ENCODE measurements at regions not wholly inside any gene's neighbourhood (a gene's known extent, or its start where the extent isn't known, plus 50 kb on each side); places are given as distances from the start of the nearest gene placed in this dataset.

DNA sequence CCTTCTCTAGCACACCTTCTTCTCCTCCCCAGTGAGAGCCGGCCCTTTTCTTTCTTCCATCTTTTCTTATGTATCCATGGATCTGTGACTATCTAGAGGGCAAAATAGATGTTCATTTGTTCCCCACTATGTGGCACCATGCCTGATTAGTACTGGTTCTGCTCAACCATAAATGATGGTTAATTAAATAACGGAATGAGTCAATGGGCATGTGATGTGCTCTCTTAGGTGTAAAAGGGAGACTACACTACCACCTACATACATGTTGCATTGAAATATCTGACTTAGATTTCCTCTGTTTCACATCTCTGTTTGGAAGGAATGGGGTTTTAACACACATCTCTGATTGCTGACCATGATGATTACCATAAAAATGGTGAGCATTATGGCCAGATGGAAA, 116.5 kb downstream of the BTG1 start:
- Mint-ChIP-seq H3K36me3 (ENCODE audit: insufficient read depth, unreplicated experiment) (no peaks in the 10 kb centered on the region), H3K27ac (ENCODE audit: unreplicated experiment) (no peak overlapping the region), H3K27me3 (ENCODE audit: insufficient read depth, unreplicated experiment) (no peaks in the 10 kb centered on the region), H3K9me3 (ENCODE audit: unreplicated experiment) (no peaks in the 10 kb centered on the region), H3K4me3 (ENCODE audit: unreplicated experiment) (no peak overlapping the region), H3K4me1 (ENCODE audit: low read depth, unreplicated experiment) (no peaks in the 10 kb centered on the region)
- Histone ChIP-seq H3K9me3 (no peaks in the 10 kb centered on the region), H3K27me3 (replicated peaks; ENCODE audit: control insufficient read depth, insufficient read depth, low read length) (no peaks in the 10 kb centered on the region), H3K36me3 (ENCODE audit: control insufficient read depth, insufficient read depth, low read length) (no peaks in the 10 kb centered on the region), H3K4me3 (ENCODE audit: low read depth, low read length) (no peak overlapping the region), H3K4me1 (0 out of 2 replicates have a peak, but pooled peaks cover 3% of the 10 kb centered on the region)
- ChIA-PET POLR2A (interaction anchor here (0.6 kb wide), 1 partner anchor 59 kb away, joined by 10 read pairs; no protein-coding TSS in a partner anchor), CTCF (no interaction called here)
- TF ChIP-seq, protein P1, sequence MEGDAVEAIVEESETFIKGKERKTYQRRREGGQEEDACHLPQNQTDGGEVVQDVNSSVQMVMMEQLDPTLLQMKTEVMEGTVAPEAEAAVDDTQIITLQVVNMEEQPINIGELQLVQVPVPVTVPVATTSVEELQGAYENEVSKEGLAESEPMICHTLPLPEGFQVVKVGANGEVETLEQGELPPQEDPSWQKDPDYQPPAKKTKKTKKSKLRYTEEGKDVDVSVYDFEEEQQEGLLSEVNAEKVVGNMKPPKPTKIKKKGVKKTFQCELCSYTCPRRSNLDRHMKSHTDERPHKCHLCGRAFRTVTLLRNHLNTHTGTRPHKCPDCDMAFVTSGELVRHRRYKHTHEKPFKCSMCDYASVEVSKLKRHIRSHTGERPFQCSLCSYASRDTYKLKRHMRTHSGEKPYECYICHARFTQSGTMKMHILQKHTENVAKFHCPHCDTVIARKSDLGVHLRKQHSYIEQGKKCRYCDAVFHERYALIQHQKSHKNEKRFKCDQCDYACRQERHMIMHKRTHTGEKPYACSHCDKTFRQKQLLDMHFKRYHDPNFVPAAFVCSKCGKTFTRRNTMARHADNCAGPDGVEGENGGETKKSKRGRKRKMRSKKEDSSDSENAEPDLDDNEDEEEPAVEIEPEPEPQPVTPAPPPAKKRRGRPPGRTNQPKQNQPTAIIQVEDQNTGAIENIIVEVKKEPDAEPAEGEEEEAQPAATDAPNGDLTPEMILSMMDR (IDR thresholded peaks at IDR 0.05; ENCODE audit: insufficient read depth in 1 of 2, low read depth in 1 of 2, low read length in 1 of 2, severe bottlenecking in 1 of 2, unreplicated experiment in 1 of 2) = no peak
- intact Hi-C loops (cut with micrococcal nuclease; ENCODE audit: unreplicated experiment) = no loop called here
- DNase-seq = no peak
- no TSS peak for BruUV-seq (replicated peaks)

DNA sequence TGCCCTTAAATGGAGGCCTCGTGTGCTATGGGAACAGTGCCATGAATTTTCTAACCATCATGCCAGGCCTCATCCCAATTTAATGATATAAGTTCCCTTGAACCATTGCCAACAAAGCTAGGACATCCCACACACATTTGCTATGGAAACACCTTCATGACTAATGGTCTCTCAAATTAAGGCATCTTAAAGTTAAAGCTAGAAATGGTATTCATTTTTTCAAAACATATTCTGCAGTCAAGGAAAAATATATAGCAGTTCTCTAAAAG, 117.3 kb downstream of the BTG1 start:
- Histone ChIP-seq H3K9me3 (no peaks in the 10 kb centered on the region), H3K4me3 (ENCODE audit: low read depth, low read length) (no peak overlapping the region), H3K27me3 (replicated peaks; ENCODE audit: control insufficient read depth, insufficient read depth, low read length) (no peaks in the 10 kb centered on the region), H3K4me1 (0 out of 2 replicates have a peak, but pooled peaks cover 3% of the 10 kb centered on the region), H3K36me3 (ENCODE audit: control insufficient read depth, insufficient read depth, low read length) (no peaks in the 10 kb centered on the region)
- CTCF ChIA-PET = no interaction called here
- Mint-ChIP-seq H3K27me3 (ENCODE audit: insufficient read depth, unreplicated experiment) (no peaks in the 10 kb centered on the region), H3K4me3 (ENCODE audit: unreplicated experiment) (no peak overlapping the region), H3K36me3 (ENCODE audit: insufficient read depth, unreplicated experiment) (no peaks in the 10 kb centered on the region), H3K27ac (ENCODE audit: unreplicated experiment) (no peak overlapping the region), H3K4me1 (ENCODE audit: low read depth, unreplicated experiment) (no peaks in the 10 kb centered on the region), H3K9me3 (ENCODE audit: unreplicated experiment) (no peaks in the 10 kb centered on the region)
- BruUV-seq (replicated peaks) = no TSS peak
- POLR2A ChIA-PET = no interaction called here
- TF ChIP-seq, protein P1 (IDR thresholded peaks at IDR 0.05; ENCODE audit: insufficient read depth in 1 of 2, low read depth in 1 of 2, low read length in 1 of 2, severe bottlenecking in 1 of 2, unreplicated experiment in 1 of 2) = no peak
- intact Hi-C loops (cut with micrococcal nuclease; ENCODE audit: unreplicated experiment) = no loop called here
- no peak for DNase-seq

DNA sequence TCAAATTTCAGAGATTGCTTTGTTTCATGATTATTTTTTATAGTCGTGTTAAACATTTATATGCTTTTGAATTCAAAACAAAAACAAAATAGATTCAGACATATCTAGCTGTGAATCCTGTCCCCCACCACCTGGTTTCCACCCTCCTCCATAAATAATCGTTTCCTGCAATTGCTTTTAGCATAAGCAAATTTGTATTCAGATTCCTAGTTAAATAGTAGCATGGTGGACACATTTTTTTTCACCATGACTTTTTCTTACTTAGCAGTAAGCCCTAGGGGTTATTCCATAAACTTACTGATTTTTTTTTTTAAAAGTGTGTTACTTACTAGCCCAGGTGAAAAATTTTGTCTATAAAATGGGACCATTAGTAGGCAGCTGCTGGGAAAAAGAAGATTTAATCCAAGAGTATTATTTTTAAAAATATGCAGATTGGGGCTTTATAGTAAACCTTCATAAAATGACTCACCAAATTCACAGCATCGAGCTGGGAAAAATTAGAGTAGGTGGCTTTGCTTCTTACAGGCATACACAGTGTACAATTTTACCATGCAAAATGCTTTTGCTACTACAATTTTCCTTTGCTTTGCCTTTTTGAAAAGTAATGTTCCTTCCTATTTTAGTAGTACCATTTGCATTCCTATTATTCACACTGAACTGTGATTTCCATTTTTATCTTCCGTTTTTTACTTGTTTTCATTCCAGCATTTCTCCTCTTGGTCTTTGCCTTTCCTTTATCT, 117.8 kb downstream of the BTG1 start:
- TF ChIP-seq, protein P1 (IDR thresholded peaks at IDR 0.05; ENCODE audit: insufficient read depth in 1 of 2, low read depth in 1 of 2, low read length in 1 of 2, severe bottlenecking in 1 of 2, unreplicated experiment in 1 of 2) = no peak
- Mint-ChIP-seq H3K27me3 (ENCODE audit: insufficient read depth, unreplicated experiment) (no peaks in the 10 kb centered on the region), H3K9me3 (ENCODE audit: unreplicated experiment) (no peaks in the 10 kb centered on the region), H3K4me1 (ENCODE audit: low read depth, unreplicated experiment) (no peaks in the 10 kb centered on the region), H3K4me3 (ENCODE audit: unreplicated experiment) (no peak overlapping the region), H3K27ac (ENCODE audit: unreplicated experiment) (no peak overlapping the region), H3K36me3 (ENCODE audit: insufficient read depth, unreplicated experiment) (no peaks in the 10 kb centered on the region)
- no TSS peak for BruUV-seq (replicated peaks)
- no peak overlapping the region for H3K4me3 ChIP-seq (ENCODE audit: low read depth, low read length)
- CTCF ChIA-PET = no interaction called here
- H3K4me1 ChIP-seq = no peaks in the 10 kb centered on the region
- no peak for DNase-seq
- no peaks in the 10 kb centered on the region for H3K36me3 ChIP-seq (ENCODE audit: control insufficient read depth, insufficient read depth, low read length)
- no peaks in the 10 kb centered on the region for H3K27me3 ChIP-seq (replicated peaks; ENCODE audit: control insufficient read depth, insufficient read depth, low read length)
- intact Hi-C loops (cut with micrococcal nuclease; ENCODE audit: unreplicated experiment) = no loop called here
- no peaks in the 10 kb centered on the region for H3K9me3 ChIP-seq
- POLR2A ChIA-PET = no interaction called here
